ENCODE measurements at regions not wholly inside any gene's neighbourhood (a gene's known extent, or its start where the extent isn't known, plus 50 kb on each side); places are given as distances from the start of the nearest gene placed in this dataset.

DNA sequence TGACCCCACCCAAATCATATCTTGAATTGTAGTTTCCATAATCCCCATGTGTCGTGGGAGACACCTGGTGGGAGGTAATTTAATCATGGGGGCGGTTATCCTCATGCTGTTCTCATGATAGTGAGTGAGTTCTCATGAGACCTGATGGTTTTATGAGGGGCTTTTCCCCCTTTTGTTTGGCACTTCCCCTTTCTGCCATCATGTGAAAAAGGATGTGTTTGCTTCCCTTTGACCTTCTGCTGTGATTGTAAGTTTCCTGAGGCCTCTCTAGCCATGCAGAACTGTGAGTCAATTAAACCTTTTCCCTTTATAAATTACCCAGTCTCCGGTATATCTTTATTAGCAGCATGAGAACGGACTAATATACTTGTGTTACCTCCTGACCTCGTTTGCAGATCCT lies 156.6 kb upstream of the MTNR1B start:
- in situ Hi-C loops (cut with MboI; ENCODE audit: low sequenced_read_pairs): no loop called here

DNA sequence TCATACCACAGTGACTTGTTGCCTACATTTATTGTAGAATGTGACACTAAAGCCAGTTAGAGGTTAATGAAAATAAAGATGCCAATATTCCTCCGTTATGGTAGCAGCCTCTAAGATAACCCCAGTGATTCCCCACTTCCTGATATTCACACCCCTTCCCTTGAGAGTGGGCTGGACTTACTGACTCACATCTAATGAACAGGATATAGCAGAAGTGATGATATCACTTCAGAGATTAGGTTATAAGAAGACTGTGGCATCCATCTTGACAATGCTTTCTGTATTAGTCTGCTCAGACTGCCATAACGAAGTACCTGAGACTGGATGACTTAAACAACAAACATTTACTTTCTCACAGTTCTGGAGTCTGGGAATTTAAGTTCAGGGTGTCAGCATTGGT lies 149.6 kb upstream of the MTNR1B start:
- in situ Hi-C loops (cut with MboI; ENCODE audit: low sequenced_read_pairs): no loop called here

DNA sequence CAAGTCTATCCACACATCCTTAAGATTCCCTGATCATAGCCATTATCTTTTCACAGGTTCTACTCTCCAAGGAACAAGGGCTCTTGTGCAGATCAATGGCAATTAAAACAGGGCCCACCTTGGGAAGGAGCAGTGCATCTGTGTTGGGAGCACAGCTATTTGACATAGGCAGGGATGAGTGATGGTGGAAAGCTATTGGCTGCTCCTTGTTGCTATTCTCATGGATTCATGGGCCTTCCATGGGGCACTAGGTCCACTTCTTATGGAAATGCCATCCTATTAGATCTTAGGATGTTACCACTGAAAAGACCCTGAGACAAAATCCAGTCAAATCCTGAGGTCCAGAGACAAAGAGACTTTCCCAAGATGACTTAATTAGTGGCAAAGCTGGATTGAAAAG lies 148.6 kb upstream of the MTNR1B start:
- in situ Hi-C loops (cut with MboI; ENCODE audit: low sequenced_read_pairs): no loop called here

DNA sequence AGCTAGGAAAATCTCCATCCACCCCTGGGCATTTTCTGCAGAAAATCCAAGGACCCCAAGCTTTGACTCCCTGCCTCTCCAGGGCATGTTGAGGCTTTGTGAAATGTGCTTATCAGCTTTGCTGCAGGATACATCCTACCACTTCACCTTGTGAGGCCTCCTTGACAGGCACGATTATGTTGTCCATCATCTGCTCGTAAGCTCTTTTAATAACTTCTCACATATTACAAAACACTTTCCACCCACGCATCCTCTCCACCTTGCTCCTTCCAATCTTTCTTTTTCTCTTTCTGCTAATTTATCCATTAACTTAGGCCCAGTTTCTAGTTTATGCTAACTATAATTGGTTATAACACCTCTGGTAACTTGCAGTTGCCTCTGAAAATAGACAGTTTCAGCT lies 147.0 kb upstream of the MTNR1B start:
- in situ Hi-C loops (cut with MboI; ENCODE audit: low sequenced_read_pairs): no loop called here

DNA sequence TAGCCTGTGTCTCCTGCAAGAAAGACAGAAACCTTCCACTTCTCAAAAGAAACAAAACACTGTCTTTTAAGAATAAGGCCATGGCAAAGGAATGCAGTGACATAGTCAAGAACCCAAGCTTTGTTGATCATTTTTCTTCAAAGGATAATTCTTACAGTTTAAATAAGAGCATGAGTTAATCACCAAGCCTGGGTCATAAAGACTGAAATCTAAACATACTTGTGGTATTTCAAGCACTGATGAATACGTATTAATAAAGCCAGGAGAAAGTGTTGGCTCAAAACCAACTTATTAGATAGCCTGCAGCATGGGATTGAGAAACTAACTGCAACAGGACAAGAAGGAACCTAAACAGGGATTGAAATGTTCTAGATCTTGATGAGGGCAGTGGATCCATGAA lies 143.3 kb upstream of the MTNR1B start:
- in situ Hi-C loops (cut with MboI; ENCODE audit: low sequenced_read_pairs): no loop called here

DNA sequence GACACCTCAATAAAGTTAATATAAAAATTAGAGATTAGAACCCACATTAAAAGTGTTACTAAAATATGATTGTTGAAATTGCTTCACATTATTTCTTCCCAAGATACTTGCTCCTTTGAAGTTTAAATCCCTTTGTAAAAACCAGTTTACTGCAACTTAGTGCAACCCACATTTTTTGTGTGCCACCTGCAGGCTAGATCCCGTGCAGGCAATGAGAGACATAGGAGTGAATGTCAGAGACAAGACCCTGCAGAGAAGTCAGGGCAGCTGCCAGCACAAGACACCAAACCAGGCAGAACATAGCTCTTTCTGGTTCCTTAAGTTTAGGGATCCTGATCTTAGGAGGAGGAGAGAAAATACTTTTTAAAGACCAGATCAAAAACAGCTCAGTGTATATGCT lies 142.8 kb upstream of the MTNR1B start:
- in situ Hi-C loops (cut with MboI; ENCODE audit: low sequenced_read_pairs): no loop called here

DNA sequence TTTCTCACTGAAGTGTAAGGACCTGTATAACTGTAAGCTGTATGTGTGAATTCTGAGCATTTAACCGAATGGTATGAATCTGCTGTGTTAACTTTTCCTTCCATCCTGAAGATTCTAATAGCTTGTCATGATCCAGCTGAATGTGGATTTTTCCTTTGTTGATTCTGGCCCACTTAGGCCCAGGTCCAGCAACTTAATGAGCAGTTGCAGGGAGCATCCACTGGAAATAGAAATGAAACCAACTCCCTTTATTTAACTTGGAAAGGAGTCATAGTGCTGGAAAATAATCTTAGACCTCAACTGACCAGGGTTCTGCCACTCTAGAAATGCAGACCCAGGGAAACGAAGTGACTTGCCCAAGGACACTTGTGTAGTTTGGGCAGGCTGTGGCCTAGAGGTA lies 142.3 kb upstream of the MTNR1B start:
- in situ Hi-C loops (cut with MboI; ENCODE audit: low sequenced_read_pairs): no loop called here

DNA sequence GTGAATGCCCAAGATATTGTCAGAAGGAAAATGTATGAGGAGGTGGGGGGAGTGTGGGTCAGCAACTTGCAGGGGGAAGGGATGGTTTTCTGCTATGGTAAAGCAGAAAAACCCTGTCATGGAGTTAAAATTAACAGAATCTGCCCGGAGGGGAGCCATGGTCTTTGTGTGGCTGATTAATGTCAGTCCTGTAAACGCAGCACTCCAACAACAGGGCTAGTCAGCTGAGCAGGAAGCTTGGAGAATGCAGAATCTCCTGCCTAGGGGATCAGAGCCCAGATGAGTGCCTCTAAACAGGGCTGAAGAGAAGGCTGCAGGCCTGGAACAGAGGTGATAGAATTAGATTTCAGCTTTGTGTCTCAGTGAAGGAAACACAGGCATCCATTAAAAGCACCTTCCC lies 140.9 kb upstream of the MTNR1B start:
- in situ Hi-C loops (cut with MboI; ENCODE audit: low sequenced_read_pairs): no loop called here

DNA sequence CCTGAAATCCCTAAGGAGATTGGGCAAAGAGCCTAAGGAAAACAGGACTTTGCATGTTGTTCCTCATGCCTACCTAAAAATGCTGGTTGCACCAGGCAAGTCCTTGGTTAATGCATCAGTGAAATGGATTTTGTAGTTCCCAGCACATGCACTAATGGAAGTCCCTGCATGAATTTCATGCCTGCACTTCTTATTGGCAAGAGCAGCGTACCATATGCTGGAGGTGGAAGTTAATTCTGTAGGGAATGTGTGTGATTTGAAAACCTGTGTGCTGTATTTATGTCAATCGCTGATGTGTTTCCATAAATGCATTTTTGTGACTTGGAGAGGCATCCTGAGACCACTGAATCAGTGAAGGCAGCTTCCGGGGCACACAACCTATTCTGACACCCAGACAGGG lies 140.3 kb upstream of the MTNR1B start:
- in situ Hi-C loops (cut with MboI; ENCODE audit: low sequenced_read_pairs): no loop called here

DNA sequence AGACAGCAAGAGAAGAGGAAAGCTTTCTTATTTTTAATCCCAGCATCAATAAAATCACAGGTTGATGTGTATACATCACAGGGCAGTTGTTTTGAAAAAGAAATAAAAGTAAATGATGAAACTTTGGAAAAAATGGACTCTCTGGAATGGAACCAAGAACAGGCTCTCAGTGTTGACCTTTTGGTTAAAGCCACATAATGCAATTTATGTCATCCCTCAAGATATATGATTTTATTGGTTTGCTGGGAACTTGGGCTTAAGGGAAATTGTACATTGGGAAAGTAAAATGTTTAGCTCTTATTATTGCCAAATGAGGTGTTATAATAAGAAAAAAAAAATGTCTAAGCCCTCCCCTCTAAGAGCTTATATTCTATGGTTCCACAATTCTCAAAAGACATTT lies 139.8 kb upstream of the MTNR1B start:
- in situ Hi-C loops (cut with MboI; ENCODE audit: low sequenced_read_pairs): no loop called here

DNA sequence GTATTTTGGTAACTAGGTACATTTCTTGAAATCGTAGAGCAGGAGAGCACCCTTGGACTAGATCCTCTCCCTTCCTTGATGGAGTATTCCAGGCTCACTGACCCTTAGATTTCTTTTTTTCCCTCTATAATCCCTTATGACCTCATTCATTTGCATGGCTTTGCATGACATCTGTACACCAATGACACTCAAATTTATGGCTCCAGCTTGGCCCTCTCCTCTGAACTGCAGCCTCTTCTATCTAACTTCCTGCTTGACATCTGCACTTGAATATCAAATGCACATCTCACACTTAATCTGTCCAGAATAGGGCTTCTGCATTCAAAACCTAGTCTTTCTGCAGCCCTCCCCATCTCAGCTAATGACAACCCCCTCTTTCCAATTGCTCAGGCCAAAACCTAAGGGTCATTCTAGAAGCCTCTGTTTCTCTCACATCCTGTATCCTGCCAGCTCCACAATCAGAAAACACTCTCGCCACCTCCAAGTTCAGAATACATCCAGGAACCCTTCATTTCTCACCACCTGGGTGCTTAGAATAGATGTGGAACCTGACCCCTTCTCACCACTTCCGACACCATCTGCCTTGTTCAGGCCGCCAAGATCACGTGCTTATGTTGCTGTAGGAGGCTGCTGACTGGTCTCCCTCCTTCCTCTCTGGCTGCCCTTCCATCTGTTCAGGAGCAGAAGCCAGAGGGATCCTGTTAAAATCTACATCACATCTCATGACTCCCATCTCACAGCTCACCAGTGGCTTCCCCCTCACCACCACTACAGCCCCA lies 138.9 kb upstream of the MTNR1B start:
- in situ Hi-C loops (cut with MboI; ENCODE audit: low sequenced_read_pairs): no loop called here

DNA sequence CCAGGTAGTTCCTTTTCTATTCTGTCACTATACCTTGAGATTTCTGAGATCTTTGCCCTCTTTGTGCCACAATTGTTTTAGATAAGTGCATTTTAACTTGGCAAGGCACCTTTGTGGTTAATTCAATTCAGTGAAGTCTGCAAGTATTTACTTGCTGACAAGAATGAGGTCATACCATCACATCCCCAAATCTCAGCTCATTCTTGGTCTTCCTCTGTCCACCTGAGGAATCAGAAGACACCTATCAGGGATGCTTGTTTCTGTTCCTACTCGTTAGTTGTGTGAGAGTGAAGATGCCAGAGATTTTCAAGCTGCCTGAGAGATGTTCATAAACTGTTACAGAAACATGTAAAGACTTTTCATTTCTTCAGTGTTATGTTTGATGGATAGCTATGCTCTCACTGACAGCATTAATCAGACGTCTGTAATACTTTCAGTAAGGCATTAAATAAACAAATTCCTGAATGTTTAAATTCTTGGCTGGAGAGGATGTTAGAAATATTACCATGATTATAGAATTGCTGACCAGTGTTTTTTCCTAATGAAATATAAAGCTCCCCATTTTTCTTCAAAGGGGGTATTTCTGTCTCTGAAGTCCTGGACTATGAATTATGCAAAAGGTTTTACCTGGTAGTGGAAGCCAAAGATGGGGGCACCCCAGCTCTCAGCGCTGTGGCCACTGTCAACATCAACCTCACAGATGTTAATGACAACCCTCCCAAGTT lies 135.0 kb upstream of the MTNR1B start:
- in situ Hi-C loops (cut with MboI; ENCODE audit: low sequenced_read_pairs): no loop called here

DNA sequence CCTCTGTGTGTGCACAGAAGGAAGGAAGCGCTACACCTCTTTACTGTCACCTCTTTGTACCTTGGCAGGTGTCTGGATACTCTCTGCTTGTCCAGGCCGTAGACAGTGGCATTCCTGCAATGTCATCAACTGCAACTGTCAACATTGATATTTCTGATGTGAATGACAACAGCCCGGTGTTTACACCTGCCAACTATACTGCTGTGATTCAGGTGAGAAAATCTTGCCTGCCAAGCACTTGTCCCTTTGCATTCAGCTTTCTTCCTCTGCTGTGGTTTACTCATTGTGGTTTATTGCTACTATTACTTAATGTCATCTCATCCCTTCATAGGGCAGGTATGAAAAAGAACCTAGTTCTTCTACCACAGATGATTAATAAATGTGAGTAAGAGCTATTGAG lies 131.9 kb upstream of the MTNR1B start:
- in situ Hi-C loops (cut with MboI; ENCODE audit: low sequenced_read_pairs): no loop called here

DNA sequence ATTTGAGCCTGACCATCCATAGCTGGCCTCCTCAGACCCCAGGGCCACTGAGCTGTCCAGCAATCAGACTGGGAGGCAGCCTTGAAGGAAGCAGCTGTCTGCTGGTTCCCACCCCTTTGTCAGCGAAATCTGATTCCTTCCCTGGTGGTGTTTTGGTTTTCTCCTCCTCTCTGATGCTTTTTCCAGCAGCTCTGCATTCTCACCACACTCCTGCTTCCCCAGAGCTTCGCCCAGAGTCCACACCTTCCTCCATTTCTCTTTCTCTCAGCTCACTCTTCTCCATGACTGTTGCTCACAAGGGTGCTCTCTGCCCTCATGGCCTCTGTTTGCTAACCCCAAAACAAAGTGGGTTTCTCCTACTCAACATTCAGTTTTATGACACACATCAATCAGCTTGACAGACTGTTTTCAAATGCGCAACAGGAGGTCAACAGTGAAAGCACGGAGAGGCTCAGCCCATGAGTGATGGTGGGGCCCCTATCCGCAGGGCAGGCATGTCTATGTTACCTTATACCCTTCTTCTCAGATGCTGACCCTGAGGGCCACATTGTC lies 130.6 kb upstream of the MTNR1B start:
- in situ Hi-C loops (cut with MboI; ENCODE audit: low sequenced_read_pairs): no loop called here

DNA sequence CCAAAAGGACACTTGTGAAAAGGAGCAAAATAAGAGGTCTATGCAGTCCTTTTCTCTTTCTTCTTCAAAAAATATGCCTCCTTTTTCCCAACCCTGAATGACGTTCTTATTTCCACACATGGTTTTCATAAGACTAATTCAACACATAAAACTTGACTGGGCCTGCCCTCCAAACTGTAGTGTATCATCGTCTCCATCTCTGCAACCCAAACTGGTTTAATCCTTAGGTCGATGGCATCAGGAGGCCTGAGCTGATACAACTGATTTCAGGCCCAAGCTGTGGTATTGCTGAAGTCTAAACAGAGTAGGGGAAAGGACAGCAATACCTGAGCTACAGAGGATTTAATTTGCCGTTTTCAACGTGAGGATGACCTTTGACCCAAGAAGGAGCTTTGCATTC lies 130.0 kb upstream of the MTNR1B start:
- in situ Hi-C loops (cut with MboI; ENCODE audit: low sequenced_read_pairs): no loop called here

DNA sequence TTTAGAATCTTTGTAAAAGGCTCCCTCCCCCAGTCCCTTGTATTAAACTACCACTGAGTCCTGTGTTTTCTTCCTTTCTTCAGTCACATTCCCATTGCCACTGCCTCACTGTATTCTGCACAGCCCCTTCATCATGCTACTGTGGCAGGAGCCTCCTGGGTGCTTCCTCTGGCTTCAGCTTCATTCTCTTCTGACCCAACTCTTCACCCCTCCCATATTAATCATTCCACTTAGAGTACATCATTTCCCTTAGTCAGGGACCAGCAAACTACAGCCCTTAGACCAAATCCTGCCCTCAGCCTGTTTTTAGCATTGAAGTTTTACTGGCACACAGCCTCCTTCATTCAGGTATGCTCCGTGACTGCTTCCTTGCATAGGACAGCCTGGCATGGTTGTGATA lies 127.7 kb upstream of the MTNR1B start:
- in situ Hi-C loops (cut with MboI; ENCODE audit: low sequenced_read_pairs): no loop called here

DNA sequence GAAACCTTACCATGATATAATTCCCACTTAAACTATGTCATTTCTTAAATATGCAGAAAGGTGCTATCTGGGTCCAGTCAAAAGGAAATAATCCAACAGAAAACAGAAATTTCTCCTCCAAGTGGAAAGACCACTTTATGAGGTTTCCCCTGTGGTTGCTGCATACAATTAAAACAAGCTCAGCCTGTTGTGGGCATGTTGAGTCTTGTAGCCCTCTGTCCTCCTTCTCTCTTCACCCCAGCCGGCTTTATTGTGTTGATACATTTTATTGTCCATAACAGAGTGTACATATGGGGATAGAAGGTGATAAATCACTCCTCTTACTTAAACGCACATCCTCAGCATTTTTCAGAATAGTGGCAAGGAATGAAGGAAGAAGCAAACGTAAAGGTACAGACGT lies 126.0 kb upstream of the MTNR1B start:
- in situ Hi-C loops (cut with MboI; ENCODE audit: low sequenced_read_pairs): no loop called here

DNA sequence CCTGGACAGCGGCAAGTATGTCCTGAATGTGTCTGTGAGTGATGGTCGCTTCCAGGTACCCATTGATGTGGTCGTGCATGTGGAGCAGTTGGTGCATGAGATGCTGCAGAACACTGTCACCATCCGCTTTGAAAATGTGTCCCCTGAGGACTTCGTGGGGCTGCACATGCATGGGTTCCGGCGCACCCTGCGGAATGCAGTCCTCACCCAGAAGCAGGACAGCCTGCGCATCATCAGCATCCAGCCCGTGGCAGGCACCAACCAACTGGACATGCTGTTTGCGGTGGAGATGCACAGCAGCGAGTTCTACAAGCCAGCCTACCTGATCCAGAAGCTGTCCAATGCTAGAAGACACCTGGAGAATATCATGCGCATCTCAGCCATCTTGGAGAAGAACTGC lies 125.3 kb upstream of the MTNR1B start:
- in situ Hi-C loops (cut with MboI; ENCODE audit: low sequenced_read_pairs): no loop called here

DNA sequence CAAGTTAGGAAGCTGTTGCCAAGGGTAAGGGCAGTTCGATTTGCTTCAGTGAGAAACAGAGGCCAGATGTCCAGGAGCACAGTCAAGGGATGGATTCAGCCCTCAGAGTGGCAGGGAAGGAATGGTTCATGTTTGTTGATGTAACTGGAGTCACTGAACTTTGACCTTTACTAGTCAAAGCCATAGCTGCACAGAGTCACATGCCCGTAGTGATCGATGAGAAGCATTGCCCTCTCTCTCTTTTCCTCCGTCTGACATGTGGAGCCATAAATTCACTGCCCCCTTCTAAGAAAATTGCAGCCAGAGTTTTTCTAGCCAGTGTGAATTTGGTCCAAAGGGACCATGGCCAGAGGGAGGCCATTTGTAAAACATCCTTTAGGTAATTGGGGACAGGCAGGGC lies 124.1 kb upstream of the MTNR1B start:
- in situ Hi-C loops (cut with MboI; ENCODE audit: low sequenced_read_pairs): no loop called here

DNA sequence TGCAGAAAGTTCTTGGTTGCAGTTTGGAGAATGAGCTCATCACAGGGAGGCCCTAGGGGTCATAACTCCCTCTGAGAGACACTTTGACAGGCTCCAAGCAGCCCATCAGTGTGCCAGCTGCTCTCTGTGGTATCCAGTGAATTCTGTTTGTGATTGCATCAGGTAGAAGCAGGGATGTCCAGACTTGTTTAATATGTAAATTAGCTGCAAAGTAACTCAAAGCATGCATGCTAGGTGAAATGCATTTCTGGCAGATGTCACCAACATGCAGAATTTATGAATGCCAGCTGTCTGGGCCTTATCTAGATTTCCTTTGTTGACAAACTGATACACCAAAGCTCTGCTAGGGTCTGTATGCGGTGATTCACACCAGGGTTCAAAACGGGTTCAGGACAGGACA lies 123.6 kb upstream of the MTNR1B start:
- in situ Hi-C loops (cut with MboI; ENCODE audit: low sequenced_read_pairs): no loop called here

DNA sequence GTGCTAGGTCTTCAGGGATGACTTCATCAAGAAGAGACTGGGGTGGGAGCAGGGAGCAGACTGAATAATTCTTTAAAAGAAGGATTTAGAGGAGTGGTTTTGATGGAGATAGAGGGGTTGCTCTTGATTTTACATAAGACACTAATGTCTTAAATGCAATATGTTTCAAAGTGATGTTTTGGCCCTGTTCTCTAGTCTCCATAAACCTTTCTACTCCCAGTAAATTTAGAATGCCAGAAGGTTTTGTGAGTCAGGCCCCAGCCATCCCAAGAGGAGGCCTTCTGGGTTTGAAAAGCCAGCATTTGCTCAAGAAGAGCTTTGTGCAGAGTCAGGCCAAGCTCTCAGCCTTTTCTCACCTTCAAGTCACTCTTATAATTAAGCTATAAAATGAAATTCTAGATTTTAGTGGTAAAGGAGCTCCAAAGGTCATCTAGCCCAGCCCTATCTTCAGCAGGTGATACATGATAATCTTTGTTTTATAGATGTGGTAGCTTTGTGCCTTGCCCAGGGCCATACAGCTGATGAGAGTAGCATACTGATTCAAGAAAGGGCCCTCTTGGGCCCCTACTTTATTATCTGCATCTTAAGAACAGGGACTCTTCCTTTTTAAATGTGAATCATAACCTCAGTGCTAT lies 122.8 kb upstream of the MTNR1B start:
- in situ Hi-C loops (cut with MboI; ENCODE audit: low sequenced_read_pairs): no loop called here

DNA sequence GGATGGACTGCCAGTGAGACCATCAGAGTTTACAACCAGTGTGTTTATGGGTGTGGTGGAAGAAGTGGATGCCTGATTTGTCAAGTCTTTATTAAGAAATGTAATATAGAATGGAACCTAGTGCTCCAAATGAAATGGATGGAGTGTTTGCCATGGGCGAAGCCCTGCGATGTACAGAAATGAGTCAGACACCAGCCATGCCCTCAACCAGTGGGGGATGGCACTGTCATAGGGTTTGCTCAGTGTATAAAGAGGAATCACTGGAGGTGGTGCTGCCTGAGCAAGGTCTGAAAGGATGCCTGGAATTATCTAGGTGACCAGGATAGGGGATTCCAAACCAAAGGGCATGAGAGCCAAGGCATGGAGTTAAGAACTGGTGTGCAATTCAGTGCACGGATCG lies 120.9 kb upstream of the MTNR1B start:
- in situ Hi-C loops (cut with MboI; ENCODE audit: low sequenced_read_pairs): no loop called here

All from HL-60/S4 treated with phorbol 12-myristate 13-acetate at 8.2 ng/mL for 4 days and 3 days (cell line).